Loucy (cell line): ENCODE measurements at regions not wholly inside any gene's neighbourhood (a gene's known extent, or its start where the extent isn't known, plus 50 kb on each side); places are given as distances from the start of the nearest gene placed in this dataset.

Source experiments
- H2AFZ ChIP-seq: fragments of 200-600 bp; sonication (generic); 2 replicates; pipeline ENCODE4 v1.6.0; 2016; ENCODE audit warnings: antibody characterized with exemption, mild to moderate bottlenecking, low read length, moderate library complexity
- H3F3A ChIP-seq: fragments of 200-600 bp; 2 replicates; pipeline ENCODE4 v1.6.0; 2016; ENCODE audit warnings: antibody characterized with exemption, low read depth, mild to moderate bottlenecking
- H3K27me3 ChIP-seq: fragments of 200-600 bp; sonication (generic); 2 replicates; pipeline ENCODE4 v1.6.1; 2014; ENCODE audit warnings: low read length, mild to moderate bottlenecking; ENCODE audit not compliant: insufficient read depth, poor library complexity, severe bottlenecking
- H3K36me3 ChIP-seq: fragments of 200-600 bp; sonication (generic); 2 replicates; pipeline ENCODE4 v1.6.1; 2016; ENCODE audit warnings: low read length; ENCODE audit not compliant: insufficient read depth
- H3K4me1 ChIP-seq: fragments of 200-600 bp; sonication (generic); 2 replicates; pipeline ENCODE4 v1.5.1; 2014; ENCODE audit warnings: low read length, mild to moderate bottlenecking; ENCODE audit not compliant: insufficient read depth, poor library complexity, severe bottlenecking
- H3K4me2 ChIP-seq: fragments of 200-600 bp; sonication (generic); 2 replicates; pipeline ENCODE4 v1.6.0; 2014; ENCODE audit warnings: antibody characterized with exemption, low read length, low read depth, mild to moderate bottlenecking; ENCODE audit not compliant: poor library complexity, severe bottlenecking
- H3K4me3 ChIP-seq: fragments of 200-600 bp; sonication (generic); 2 replicates; pipeline ENCODE4 v1.5.1; 2014; ENCODE audit warnings: low read length, mild to moderate bottlenecking, mixed read lengths; ENCODE audit not compliant: poor library complexity, severe bottlenecking
- H3K79me2 ChIP-seq: fragments of 200-600 bp; sonication (generic); 2 replicates; pipeline ENCODE4 v1.6.1; 2014; ENCODE audit warnings: low read length; ENCODE audit not compliant: insufficient read depth
- H3K9ac ChIP-seq: fragments of 200-600 bp; sonication (generic); 2 replicates; pipeline ENCODE4 v1.6.0; 2014; ENCODE audit warnings: mild to moderate bottlenecking, low read depth, low read length, moderate library complexity; ENCODE audit not compliant: poor library complexity, severe bottlenecking
- H3K9me2 ChIP-seq: fragments of 200-600 bp; sonication (generic); replicated peaks from 2 replicates; pipeline ENCODE4 v1.6.1; 2016; ENCODE audit warnings: low read depth, low read length, mixed read lengths
- H3K9me3 ChIP-seq: fragments of 200-600 bp; sonication (generic); 2 replicates; pipeline ENCODE4 v1.6.1; 2014; ENCODE audit warnings: mild to moderate bottlenecking, antibody characterized with exemption, low read length, low read depth; ENCODE audit not compliant: insufficient read depth
- H4K20me1 ChIP-seq: fragments of 200-600 bp; sonication (generic); 2 replicates; pipeline ENCODE4 v1.6.0; 2014; ENCODE audit warnings: antibody characterized with exemption, low read length, mild to moderate bottlenecking; ENCODE audit not compliant: insufficient read depth, poor library complexity, severe bottlenecking
- EZH2phosphoT487 ChIP-seq: fragments of 200-600 bp; IDR thresholded peaks from 2 replicates; pipeline ENCODE4 v1.6.1; 2018; ENCODE audit warnings: antibody characterized with exemption, mild to moderate bottlenecking, moderate library complexity, borderline replicate concordance
- TF ChIP-seq, protein P1 (sequence below): fragments of 200-600 bp; sonication (generic); conservative IDR thresholded peaks from 2 replicates; pipeline ENCODE4 v1.5.1; 2014; ENCODE audit warnings: mild to moderate bottlenecking, antibody characterized with exemption, low read length

DNA sequence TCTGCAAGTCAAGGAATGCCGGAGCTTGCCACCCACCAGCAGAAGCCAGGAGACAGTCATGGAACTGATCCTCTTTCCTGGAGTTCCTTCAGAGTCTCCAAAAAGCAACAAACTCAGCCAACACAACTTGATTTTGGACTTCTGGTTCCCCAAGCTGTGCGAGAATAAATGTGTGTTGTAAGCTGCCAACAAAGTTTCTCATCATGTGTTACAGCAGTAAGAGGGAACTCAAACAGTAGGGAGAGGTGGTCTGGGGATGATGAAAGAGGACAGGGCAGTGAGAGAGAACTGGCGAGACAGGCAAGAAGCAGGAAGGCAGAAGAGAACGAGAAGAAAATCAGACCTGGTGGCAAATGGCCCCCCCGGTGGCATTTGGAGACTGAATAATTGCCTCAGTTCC lies 204.9 kb downstream of the MAF start:
- H3K9ac ChIP-seq, result no peak overlapping the region
- no peak overlapping the region for H3K4me3 ChIP-seq
- TF ChIP-seq EZH2phosphoT487, result no peak
- TF ChIP-seq, protein P1, sequence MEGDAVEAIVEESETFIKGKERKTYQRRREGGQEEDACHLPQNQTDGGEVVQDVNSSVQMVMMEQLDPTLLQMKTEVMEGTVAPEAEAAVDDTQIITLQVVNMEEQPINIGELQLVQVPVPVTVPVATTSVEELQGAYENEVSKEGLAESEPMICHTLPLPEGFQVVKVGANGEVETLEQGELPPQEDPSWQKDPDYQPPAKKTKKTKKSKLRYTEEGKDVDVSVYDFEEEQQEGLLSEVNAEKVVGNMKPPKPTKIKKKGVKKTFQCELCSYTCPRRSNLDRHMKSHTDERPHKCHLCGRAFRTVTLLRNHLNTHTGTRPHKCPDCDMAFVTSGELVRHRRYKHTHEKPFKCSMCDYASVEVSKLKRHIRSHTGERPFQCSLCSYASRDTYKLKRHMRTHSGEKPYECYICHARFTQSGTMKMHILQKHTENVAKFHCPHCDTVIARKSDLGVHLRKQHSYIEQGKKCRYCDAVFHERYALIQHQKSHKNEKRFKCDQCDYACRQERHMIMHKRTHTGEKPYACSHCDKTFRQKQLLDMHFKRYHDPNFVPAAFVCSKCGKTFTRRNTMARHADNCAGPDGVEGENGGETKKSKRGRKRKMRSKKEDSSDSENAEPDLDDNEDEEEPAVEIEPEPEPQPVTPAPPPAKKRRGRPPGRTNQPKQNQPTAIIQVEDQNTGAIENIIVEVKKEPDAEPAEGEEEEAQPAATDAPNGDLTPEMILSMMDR, result no peak
- no peaks in the 10 kb centered on the region for H4K20me1 ChIP-seq
- peaks cover 28% of the 10 kb centered on the region for H3K4me1 ChIP-seq
- no peaks in the 10 kb centered on the region for H3K9me3 ChIP-seq
- H3K27me3 ChIP-seq, result no peaks in the 10 kb centered on the region
- H3K79me2 ChIP-seq, result no peaks in the 10 kb centered on the region
- H2AFZ ChIP-seq, result no peak overlapping the region
- no peaks in the 10 kb centered on the region for H3F3A ChIP-seq
- H3K4me2 ChIP-seq, result no peak overlapping the region
- no peaks in the 10 kb centered on the region for H3K9me2 ChIP-seq
- H3K36me3 ChIP-seq, result no peaks in the 10 kb centered on the region

DNA sequence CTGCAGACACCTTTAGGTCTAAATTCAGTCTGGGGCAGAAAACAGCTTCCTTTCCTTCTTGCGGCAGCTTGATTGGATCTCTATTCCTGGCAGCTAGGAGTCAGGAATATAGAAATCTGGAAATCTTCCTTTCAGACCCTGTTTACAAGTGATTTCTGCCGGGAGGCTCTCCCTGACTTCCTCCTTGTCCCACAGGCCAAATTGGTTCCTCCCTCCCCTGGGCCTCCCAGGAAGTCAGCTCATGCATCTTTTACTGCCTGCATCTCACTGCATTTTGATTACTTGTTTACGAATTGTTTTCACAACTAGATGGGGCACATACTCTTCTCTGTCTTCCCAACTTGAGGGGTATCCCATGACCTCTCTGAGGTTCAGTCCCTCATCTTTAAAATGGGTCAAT lies 206.3 kb downstream of the MAF start:
- H3K4me3 ChIP-seq, result no peak overlapping the region
- no peaks in the 10 kb centered on the region for H4K20me1 ChIP-seq
- no peak overlapping the region for H2AFZ ChIP-seq
- H3K36me3 ChIP-seq, result no peaks in the 10 kb centered on the region
- H3K4me1 ChIP-seq, result peaks cover 35% of the 10 kb centered on the region
- no peak overlapping the region for H3K4me2 ChIP-seq
- no peaks in the 10 kb centered on the region for H3F3A ChIP-seq
- H3K9ac ChIP-seq, result no peak overlapping the region
- H3K9me3 ChIP-seq, result no peaks in the 10 kb centered on the region
- no peaks in the 10 kb centered on the region for H3K9me2 ChIP-seq
- H3K27me3 ChIP-seq, result no peaks in the 10 kb centered on the region
- H3K79me2 ChIP-seq, result no peaks in the 10 kb centered on the region
- TF ChIP-seq, protein P1, result no peak
- no peak for TF ChIP-seq EZH2phosphoT487

DNA sequence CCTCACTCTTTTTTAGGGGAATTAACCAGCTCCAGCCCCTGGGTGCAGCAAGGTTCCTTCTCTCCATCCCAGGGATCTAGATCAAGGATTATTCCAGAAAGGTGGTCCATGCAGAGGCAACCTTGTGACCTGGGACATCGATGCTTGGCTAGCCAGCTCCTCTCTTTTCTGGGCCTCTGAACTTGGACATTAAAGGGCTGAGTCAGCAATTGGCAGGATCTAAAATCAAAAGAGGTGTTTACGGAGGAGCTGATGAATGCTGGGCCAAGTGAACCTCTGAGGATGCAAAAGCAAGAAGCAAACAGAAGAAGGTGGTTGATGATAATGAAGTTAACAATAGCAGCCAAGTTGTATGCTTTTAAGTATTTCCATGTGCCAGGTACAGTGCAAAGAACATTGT lies 207.0 kb downstream of the MAF start:
- Histone ChIP-seq H3K79me2 (no peaks in the 10 kb centered on the region), H3K27me3 (no peaks in the 10 kb centered on the region), H3K9ac (no peak overlapping the region), H3F3A (no peaks in the 10 kb centered on the region), H3K9me3 (no peaks in the 10 kb centered on the region), H2AFZ (no peak overlapping the region), H3K9me2 (no peaks in the 10 kb centered on the region), H3K4me1 (peaks cover 35% of the 10 kb centered on the region), H4K20me1 (no peaks in the 10 kb centered on the region), H3K4me3 (no peak overlapping the region), H3K36me3 (no peaks in the 10 kb centered on the region), H3K4me2 (no peak overlapping the region)
- TF ChIP-seq, protein P1, result no peak
- TF ChIP-seq EZH2phosphoT487, result no peak
